HG02884 (cell line): ENCODE measurements at regions not wholly inside any gene's neighbourhood (a gene's known extent, or its start where the extent isn't known, plus 50 kb on each side); places are given as distances from the start of the nearest gene placed in this dataset.

Experiments
- ATAC-seq: cut with Tn5 transposase; IDR thresholded peaks from one replicate; pipeline ENCODE4 v1.9.1; 2021; ENCODE audit warnings: mild to moderate bottlenecking, moderate library complexity; ENCODE audit not compliant: unreplicated experiment

DNA sequence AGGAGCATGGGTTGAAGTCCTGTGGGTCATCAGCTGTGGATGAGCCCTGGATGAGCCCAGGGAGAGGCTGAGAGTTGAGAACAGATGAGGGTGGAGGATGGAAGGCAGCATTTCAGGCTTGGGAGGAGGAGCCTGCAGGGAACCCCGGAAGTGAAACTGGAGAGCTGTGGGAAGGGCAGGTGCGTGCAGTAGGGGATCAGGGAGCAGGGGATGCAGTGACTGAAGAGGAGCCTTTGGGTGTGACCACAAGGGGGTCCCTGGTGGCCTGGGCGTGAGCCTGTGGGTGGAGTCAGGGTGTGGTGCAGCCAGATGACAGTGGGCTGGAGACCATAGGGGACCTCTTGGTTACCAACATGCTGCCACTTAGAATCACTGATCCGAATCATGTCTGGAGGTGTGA is 115.5 kb downstream of the PAPOLA start:
- ATAC-seq, result no peak

DNA sequence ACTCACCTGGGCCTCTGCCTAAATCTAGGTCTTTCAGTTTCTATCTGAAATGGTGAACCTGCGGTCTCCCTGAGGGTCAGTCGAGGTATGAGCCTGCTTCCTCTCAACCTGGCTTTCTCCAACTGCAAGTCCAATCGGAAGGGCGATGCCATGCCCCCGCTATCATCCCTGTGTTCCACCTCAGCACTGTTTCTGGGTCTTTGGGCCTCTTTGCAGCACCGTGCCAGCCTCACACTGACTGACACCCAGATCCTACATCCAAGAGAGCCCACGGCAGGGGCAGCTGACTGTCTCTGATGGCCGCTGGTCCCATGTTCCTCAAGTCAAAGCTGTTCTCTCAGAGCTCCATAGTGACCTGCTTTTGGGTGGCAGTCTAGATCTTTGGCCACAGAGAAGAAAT is 120.7 kb downstream of the PAPOLA start:
- no peak for ATAC-seq

DNA sequence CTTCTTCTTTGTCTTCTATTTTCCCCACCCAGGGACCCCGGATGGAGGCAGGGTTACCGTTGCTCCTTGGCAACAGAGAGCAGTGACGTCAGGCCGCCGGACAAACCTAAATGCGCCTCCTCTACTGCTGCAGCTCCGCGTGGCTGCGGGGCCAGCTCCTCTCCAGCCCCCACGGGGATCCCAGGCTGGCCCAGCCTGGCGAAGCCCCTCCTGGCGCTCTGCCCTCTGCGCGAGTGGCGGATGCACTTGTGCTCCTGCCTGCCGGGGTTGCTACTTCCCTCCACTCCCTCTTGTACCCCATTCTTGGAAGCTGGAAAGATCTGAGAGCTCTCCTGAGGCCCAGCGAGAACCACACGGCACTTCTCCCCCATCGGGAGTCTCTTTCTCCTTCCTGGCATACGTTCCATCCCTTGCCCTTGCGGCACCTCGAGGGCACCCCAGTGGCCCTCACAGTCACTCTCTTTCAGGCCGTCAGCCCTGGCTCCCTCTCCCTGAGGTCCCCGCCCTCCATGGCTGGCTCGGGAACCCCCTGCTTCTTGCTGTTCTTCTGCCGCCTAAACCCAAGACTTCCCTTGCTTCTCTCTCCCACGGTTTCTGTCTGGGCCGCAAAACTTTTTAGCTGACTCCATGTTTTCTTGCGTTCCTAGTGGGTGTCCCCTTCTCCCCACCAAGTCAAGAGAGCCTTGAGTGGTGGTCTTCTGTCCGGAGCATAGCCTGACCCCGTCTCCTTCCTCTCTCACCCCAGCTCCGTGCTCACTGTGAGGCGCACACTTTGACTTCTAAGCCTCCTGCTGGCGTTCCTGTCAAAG is 121.7 kb downstream of the PAPOLA start:
- no peak for ATAC-seq

DNA sequence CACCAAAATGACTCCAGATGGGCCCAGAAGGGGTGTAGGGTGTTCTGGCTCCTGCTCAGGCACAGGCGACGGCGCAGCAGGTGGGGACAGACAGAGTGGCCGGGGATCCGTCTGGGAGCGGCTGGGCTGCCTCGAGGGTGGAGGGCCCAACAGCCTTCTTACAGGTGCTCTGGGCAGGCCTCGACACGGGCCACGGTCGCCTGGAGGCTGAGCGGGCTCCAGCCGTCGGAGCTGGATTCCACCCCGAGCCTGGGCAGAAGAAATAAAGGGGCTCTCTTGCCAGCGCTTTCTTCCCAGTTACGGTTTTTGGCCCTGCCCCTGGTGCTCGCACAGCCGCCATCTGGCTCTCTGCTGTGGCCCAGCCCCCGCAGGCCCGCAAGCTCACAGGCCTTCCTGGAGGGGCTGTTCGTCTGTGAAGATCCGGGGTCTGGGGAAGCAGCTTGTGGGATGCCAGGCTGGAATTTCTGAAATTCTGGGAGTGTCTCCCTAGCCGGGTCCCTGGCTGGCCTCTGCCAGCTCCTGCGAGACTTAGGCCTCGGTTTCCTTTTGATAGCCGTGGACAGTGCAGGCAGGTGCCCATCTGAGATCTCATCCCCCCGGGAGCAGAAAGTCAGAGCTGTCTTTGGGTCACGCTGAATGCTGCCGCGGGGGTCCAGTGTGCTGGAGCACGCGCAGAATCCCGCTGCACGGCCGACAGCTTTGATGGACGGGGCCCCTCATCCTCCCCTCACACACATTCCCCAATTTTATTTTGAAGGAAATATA is 122.7 kb downstream of the PAPOLA start:
- ATAC-seq, result no peak

DNA sequence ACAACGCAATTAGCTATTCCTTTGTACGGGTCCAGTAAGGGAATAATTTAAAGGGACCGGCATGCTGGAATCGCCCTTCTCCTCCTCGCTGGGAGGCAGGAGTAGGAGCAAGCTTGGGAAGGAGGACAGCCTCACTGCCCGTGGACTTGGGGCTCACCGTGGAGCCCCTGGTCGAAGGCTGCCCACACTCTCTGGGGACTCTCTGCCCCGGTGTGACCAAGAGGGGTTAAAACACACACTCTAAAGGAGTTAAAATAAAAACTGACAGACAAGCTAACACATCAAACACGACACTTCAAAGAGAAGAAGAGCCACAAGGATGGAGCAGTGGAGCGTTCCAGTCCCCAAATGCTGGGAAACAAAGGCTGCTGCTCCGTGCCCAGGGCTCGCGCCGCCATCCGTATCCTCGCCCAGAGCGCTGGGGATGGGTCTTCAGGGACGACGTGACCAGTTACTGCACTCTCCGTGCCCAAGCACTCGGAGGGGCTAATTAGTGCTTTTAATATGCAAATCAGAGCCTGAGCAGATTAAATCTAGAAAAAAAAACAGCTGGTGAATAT is 123.3 kb downstream of the PAPOLA start:
- ATAC-seq, result no peak

DNA sequence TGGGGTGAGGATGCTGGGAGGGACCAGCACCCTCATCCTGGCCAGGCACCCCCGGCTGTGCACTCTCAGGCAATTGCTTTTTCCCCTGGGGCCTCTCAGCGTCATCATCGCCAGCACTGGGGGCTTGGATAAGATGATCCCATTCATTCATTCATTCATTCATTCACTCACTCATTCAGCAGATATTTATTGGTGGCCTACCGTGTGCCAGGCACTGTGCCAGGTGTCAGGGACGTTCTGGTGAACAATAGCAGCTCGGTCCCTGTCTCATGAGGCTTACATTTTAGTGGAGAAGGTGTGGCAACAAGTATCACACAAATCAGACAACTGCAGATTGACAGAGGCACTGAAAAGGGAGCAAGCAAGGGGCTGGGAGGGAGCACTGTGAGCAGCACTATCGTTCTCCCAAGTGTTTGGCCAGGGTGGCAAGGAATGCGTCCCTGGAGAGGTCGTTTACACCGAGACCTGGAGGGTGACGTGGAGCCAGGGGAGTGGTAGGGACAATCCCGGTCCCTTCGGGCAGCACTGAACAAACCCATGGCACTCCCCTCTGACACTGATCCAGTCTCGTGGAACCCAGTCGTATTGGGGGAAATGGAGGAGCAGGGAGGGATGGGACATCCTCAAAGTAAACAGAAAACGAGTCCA is 124.1 kb downstream of the PAPOLA start:
- ATAC-seq, result no peak

DNA sequence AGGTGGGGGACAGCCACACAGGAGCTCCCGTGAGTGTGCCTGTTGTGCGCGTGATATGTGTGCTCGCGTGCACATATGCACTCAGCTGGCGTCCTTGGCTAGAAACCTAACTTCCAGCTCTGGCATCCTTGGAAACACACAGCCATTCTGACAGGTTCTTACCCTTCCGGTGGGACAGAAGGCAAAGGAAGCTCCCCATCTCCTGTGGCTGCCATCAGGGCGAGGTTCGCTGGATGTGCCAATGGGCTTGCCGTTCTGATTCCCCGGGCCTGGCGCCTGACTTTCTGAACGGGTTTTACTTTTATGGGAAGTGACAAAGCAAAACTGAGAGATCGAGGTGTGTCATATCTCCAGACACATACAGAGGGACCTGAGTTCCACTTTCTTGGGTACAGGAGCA is 124.7 kb downstream of the PAPOLA start:
- ATAC-seq, result no peak

DNA sequence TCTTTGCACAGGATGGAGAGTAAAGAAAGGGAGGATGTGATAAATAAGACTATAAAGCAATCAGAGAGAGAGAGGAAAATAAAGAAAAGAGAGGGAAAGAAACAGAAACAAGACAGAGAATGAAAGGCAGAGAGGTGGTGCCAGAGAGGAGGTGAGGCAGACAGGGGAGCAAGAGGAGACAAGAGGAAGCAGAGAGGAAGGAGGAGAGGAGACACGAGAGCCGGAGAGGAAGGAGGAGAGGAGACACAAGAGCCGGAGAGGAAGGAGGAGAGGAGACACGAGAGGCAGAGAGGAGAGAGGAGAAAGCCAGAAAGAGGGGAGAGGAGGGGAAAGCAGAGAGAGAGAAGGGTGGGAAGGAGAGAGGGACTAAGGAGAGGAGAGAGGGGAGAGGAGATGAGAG is 125.2 kb downstream of the PAPOLA start:
- no peak for ATAC-seq

DNA sequence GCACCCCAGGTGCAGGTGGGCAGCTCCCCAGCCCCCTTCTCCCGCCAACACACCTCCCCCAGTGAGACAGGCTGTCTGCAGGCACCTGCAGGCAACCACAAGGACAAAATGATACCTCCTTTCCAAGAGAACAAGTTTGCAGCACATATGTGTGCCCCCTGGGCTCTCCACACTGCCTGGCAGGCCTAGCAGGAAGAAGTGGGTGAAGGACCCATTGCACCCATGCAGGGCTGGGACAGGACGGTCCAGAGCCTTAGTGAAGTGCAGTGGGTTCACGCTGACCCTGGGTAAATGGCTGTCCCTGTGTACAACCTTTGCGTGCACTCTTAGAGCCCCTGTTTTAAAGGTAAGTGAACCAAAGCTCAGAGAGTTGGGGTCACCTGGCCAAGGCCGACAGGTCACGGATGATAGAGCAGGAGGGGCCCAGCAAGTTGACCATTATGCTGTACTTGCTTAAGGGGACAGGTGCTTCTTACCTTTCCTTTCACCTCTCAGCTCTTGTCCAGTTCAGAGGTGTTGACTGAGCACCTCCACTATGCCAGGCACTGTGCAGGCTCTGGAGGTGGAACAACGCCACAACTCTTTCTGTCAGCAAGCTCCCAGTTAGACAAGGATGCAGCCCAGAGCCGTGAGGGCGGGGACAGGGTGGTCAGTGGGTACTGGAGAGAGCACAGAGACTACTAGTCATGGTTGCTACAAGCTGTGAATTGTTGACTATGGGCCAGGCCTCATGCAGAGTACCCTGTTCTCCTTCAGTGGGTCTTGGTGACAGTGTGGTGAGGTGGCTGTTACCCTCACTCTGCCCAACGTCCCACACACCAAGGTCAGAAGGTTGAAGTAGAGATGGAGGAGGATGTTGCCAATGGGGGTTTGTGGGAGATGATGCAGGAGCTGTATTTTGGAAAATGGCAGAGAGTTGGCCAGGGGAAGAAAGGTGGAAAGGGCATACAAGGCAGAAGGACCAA is 125.9 kb downstream of the PAPOLA start:
- ATAC-seq, result no peak

DNA sequence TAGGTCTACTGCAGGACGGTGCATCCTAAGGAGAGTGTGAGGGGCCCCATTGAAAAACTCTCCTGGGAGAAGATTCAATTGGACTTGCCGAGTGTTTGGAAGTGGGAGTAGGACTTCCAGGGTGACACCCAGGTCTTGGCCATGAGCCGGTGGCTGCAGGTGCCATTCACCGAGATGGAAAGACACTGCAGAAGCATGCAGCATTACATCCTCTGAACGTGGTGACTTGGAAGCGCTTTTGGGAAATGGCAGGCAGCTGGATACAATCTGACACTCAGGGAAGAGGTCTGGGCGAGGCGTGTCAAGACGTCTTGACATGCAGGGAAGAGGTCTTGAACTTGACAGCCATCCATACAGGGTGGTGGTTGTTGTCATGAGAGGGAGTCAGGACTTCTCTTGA is 126.9 kb downstream of the PAPOLA start:
- ATAC-seq, result no peak

DNA sequence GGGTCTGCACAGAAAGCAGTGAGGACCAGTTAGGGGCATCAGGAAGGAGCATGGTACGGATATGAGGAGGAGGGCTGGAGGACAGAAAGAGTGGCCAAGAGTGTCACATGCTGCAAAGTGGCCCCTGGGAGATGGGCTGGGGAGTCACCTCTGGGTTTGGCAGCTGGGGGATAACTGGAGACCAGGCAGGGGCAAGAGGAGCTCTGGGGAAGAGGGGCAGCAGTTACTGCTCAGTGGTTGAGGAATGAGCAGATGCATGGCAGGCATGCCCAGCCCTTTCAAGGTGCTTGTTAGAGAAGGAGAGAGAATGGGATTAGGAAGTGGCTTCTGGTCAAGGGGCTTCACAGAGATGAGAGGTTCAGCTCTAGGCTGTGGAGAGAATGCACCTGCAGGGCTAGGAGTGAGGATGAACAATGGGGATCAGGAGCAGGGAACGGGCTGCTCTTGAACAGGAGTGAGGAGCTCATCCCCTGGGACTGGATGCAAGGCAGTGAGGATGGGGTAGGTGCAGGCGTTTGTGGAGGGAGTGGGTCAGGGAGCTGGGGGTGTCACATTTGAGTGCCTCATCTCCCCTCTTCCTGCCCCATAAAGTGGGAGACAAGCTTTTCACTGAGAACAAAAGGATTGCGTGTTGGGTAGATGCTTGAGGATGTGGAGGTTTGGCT is 127.5 kb downstream of the PAPOLA start:
- ATAC-seq, result no peak

DNA sequence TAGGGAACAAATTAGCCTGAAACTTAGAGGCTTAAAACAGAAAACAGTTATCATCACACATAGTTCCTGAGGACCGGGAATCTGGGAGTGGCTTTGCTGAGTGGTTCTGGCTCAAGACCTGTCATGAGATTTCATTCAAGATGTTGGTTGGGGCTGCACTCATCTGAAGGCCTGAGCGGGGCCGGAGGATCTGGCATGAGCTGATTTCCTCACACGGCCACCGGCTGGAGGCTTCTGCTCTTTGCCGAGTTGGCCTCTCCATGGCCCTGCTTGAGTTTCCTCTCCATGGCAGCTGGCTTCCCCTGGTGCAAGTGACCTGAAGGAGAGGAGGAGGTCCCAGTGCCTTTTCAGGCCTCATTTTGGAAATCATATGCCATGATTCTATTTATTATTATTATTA is 128.1 kb downstream of the PAPOLA start:
- no peak for ATAC-seq

DNA sequence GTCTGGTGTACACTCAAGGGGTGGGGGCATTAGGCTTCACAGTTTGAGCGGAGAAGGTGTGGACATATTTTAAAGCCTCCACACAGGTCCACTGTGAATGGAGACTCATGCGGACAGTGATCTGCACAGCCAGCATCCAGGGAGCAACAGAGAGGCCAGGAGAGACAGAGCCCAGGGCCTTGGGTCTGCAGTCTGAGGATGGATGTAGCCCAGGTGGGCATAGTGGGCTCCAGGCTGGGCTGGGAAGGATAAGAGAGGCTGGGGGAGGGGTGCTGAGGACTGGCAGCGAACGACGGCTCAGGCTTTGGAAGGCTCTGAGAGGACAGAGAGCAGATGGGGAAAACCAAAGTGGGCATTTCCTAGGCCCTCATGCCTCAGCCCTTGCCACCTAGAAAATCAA is 128.8 kb downstream of the PAPOLA start:
- ATAC-seq, result no peak

DNA sequence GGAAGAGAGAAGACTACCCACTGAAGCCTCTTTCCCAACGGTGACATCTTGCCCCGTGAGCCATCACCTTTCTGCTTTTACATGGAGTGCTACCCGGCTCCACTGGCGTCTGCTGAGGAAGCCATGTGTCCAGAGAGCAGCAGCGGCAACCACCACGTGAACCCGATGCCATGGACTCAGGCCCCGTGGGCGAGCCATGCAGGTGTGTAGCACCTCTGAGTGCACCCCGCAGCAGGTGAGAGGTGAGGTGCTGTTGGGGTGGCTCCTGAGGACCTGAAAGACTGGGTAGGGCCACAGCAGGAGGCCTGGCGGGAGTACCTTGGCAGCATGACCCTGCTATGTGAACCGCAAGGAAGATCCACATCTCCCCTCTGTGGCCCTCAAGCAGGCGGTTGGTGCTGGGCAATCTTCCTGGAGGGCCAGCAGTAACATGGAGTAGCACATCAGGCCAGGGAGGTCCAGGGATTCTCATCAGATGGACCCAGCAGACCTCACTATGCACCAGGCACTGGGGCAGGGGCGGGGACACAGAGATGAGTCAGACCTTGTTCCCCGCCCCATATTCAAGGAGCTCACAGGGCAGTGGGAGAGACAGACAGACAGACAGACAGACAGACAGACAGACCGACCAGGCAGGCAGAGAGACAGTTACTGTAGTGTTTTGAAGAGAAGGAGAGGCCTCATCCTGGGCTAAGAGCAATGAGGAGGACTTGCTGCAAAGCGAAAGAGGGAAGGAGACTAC is 129.6 kb downstream of the PAPOLA start:
- ATAC-seq, result no peak

DNA sequence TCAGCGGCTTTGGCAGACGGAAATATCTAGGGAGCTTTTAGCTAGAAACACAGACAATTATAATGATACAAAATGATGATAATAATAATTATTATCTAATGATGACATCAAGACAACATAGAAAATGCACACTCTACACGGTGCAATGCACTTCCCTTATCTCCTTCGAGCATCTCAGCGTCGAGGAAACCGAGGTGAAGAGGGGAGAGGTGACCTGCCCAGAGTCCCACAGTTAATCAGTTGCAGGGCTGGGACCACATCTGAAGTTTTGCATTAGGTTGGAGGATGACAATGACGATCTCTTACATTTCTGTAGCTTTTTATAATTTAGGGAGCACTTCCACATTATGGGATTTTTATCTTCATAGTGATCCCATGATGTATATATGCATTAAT is 130.2 kb downstream of the PAPOLA start:
- ATAC-seq, result no peak

DNA sequence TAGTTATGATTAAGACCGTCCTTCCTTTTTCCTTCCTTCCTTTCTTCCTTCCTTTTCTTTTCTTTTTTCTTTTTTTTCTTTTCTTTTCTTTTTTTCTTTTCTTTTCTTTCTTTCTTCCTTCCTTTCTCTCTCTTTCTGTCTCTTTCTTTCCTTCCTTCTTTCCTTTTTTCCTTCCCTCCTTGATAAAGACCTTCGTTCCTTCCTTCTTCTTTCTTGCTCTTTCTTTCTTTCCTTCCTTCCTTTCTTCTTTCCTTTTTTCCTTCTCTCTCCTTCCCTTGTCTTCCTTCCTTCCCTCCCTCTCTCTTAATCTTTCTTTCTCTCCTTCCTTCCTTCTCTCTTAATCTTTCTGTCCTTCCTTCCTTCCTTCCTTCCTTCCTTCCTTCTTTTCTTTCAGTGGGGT is 130.9 kb downstream of the PAPOLA start:
- ATAC-seq, result no peak

DNA sequence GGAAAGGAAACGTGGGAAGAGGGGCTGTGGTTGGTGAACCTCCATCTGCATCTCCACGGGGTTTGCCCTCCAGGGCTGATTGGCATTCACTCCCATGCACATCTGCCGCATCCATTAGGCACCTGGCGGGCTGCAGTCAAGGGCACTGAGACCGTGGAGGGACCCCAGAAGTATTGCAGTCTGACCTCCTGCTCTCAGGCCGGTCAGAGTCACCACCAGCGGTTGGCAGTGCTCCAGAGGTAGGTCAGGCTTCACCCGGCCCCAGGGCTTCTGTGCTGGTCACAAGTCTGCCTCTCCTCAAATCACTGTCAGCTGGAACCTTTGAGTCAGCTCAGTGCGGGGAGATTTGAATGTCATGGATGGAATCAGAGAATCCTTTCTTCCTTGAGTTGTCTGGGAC is 132.3 kb downstream of the PAPOLA start:
- ATAC-seq, result no peak

DNA sequence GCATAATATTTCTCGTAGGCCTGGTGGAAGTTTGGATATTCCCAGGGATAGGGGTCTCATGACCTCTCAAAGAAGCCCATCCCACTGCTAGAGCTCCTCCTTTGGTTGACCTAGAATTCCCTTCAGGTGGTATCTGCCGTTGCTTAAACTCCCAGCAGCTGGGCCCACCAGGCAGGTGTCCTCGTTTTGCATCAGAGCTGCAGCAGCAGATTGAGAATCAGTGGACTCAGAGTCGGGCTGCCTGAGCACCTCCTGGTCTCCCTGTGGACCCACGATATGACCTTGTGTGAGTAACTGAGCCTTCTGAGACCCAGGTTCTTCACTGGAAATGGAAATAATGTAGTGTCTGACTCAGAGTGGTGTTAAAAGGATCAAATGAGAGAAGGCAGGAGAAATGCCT is 132.7 kb downstream of the PAPOLA start:
- ATAC-seq, result no peak

DNA sequence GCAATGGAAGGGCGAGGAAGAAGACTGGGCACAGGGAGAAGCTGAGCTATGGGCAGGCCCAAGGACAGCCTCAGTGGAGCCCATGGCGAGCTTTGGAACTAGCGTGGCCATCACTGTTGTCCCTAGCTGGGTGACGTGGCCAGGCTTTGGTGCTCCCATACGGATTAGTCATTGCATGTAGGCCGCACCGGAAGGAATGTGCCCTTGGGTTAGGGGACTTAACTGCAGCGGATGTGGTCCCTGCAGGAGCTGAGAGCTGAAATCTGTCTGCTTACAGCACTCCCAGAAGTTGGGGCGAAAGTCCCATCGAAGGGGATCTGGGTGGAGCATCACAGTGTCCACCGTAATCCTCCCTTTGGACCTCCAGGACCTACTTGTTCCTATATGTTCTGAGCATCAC is 133.7 kb downstream of the PAPOLA start:
- ATAC-seq, result no peak
